ENCODE measurements at regions not wholly inside any gene's neighbourhood (a gene's known extent, or its start where the extent isn't known, plus 50 kb on each side); places are given as distances from the start of the nearest gene placed in this dataset.
A peak's percentile ranks its signal among the peaks of the same experiment; 100 is the strongest.

- Mint-ChIP-seq H3K27ac (no peak overlapping the region), H3K36me3 (ENCODE audit: low read depth) (peaks cover 2% of the 10 kb centered on the region), H3K4me3 (no peak overlapping the region), H3K4me1 (peaks cover 3% of the 10 kb centered on the region), H3K27me3 (peaks cover 4% of the 10 kb centered on the region)
- ATAC-seq (no peak), DNase-seq (no peak)
- peaks cover 2% of the 10 kb centered on the region for H3K9me3 ChIP-seq (ENCODE audit: control insufficient read depth, low read length, poor library complexity, severe bottlenecking)
Observed at GRCh38 chr14:55756078-55756477, 176.1 kb downstream of the KTN1 start.

- ATAC-seq (no peak), DNase-seq (no peak)
- peaks cover 2% of the 10 kb centered on the region for H3K9me3 ChIP-seq (ENCODE audit: control insufficient read depth, low read length, poor library complexity, severe bottlenecking)
- Mint-ChIP-seq H3K27me3 (peaks cover 4% of the 10 kb centered on the region), H3K27ac (no peak overlapping the region), H3K36me3 (ENCODE audit: low read depth) (peaks cover 2% of the 10 kb centered on the region), H3K4me3 (no peak overlapping the region), H3K4me1 (peaks cover 3% of the 10 kb centered on the region)
Observed at GRCh38 chr14:55756557-55756956, 176.6 kb downstream of the KTN1 start.

GRCh38 chr14:55758796-55759195 lies 178.8 kb downstream of the KTN1 start:
- peaks cover 2% of the 10 kb centered on the region for H3K9me3 ChIP-seq (ENCODE audit: control insufficient read depth, low read length, poor library complexity, severe bottlenecking)
- no peak overlapping the region for H3K27ac Mint-ChIP-seq
- no peak for DNase-seq
- ATAC-seq: no peak
- H3K4me3 Mint-ChIP-seq: no peak overlapping the region
- H3K4me1 Mint-ChIP-seq: peaks cover 12% of the 10 kb centered on the region
- H3K27me3 Mint-ChIP-seq: peaks cover 4% of the 10 kb centered on the region
- peaks cover 2% of the 10 kb centered on the region for H3K36me3 Mint-ChIP-seq (ENCODE audit: low read depth)

- H3K27me3 Mint-ChIP-seq: peaks cover 4% of the 10 kb centered on the region
- no peak for DNase-seq
- peaks cover 2% of the 10 kb centered on the region for H3K36me3 Mint-ChIP-seq (ENCODE audit: low read depth)
- peaks cover 12% of the 10 kb centered on the region for H3K4me1 Mint-ChIP-seq
- no peak overlapping the region for H3K4me3 Mint-ChIP-seq
- no peaks in the 10 kb centered on the region for H3K9me3 ChIP-seq (ENCODE audit: control insufficient read depth, low read length, poor library complexity, severe bottlenecking)
- no peak for ATAC-seq
- H3K27ac Mint-ChIP-seq: peak overlapping the region; percentile 8
Observed at GRCh38 chr14:55760789-55761566, 181.0 kb downstream of the KTN1 start.

GRCh38 chr14:55761651-55762050 lies 181.6 kb downstream of the KTN1 start:
- DNase-seq: no peak

GRCh38 chr14:55762595-55763232 lies 182.7 kb downstream of the KTN1 start:
- DNase-seq (peak in 1 of 3 donors; percentile 6), ATAC-seq (peak; percentile 88)
- Mint-ChIP-seq H3K27ac (peak overlapping the region; percentile 82), H3K4me1 (peaks cover 12% of the 10 kb centered on the region), H3K4me3 (peak overlapping the region; percentile 8), H3K27me3 (peaks cover 3% of the 10 kb centered on the region), H3K36me3 (ENCODE audit: low read depth) (peaks cover 2% of the 10 kb centered on the region)
- H3K9me3 ChIP-seq (ENCODE audit: control insufficient read depth, low read length, poor library complexity, severe bottlenecking): no peaks in the 10 kb centered on the region

More at GRCh38 chr14:55761651-55762050, 181.6 kb downstream of the KTN1 start:
- Mint-ChIP-seq H3K27ac (peak overlapping the region; percentile 82), H3K27me3 (peaks cover 4% of the 10 kb centered on the region), H3K36me3 (ENCODE audit: low read depth) (peaks cover 2% of the 10 kb centered on the region), H3K4me1 (peaks cover 12% of the 10 kb centered on the region), H3K4me3 (no peak overlapping the region)
- H3K9me3 ChIP-seq (ENCODE audit: control insufficient read depth, low read length, poor library complexity, severe bottlenecking): no peaks in the 10 kb centered on the region
- ATAC-seq: no peak

GRCh38 chr14:55764784-55765183 lies 184.8 kb downstream of the KTN1 start:
- Mint-ChIP-seq H3K27me3 (no peaks in the 10 kb centered on the region), H3K4me1 (peaks cover 12% of the 10 kb centered on the region), H3K36me3 (ENCODE audit: low read depth) (no peaks in the 10 kb centered on the region), H3K27ac (no peak overlapping the region), H3K4me3 (no peak overlapping the region)
- DNase-seq (no peak), ATAC-seq (no peak)
- H3K9me3 ChIP-seq (ENCODE audit: control insufficient read depth, low read length, poor library complexity, severe bottlenecking): no peaks in the 10 kb centered on the region

DNA sequence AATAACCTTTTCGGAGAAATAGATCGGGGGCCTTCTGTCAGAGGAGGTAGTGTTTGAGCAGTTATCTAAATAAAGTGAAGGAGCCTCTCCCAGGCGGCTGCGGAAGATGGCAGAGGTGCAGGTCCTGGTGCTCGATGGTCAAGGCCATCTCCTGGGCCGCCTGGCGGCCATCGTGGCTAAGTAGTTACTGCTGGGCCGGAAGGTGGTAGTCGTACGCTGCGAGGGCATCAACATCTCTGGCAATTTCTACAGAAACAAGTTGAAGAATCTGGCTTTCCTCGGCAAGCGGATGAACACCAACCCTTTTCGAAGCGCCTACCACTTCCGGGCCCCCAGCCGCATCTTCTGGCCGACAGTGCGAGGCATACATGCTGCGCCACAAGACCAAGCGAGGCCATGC lies 186.1 kb downstream of the KTN1 start:
- Mint-ChIP-seq H3K36me3 (ENCODE audit: low read depth) (peaks cover 2% of the 10 kb centered on the region), H3K4me1 (peaks cover 9% of the 10 kb centered on the region), H3K4me3 (no peak overlapping the region), H3K27me3 (peaks cover 4% of the 10 kb centered on the region), H3K27ac (no peak overlapping the region)
- H3K9me3 ChIP-seq (ENCODE audit: control insufficient read depth, low read length, poor library complexity, severe bottlenecking): no peaks in the 10 kb centered on the region
- DNase-seq (no peak), ATAC-seq (no peak)

DNA sequence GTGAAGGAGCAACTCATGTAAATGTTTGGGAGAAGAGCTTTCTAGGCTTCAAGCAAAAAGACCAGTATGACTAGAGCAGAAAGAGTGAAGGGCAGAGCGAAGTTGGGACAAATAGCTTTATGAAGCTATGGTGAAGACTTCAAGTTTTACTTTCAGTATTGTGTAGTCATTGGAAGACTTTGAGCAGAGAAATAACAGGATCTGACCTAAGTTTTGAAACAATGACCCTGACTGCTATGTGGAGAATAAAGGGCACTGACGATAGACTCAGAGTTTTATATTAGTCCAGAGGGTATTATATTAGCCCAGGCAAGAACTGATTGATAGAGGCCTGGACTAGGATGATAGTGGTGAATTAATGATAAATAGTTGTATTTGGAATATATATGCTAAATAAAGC lies 187.3 kb downstream of the KTN1 start:
- H3K9me3 ChIP-seq (ENCODE audit: control insufficient read depth, low read length, poor library complexity, severe bottlenecking): no peaks in the 10 kb centered on the region
- H3K27ac Mint-ChIP-seq: no peak overlapping the region
- H3K4me1 Mint-ChIP-seq: peaks cover 3% of the 10 kb centered on the region
- H3K27me3 Mint-ChIP-seq: peaks cover 4% of the 10 kb centered on the region
- DNase-seq: no peak
- H3K36me3 Mint-ChIP-seq (ENCODE audit: low read depth): peaks cover 2% of the 10 kb centered on the region
- ATAC-seq: no peak
- no peak overlapping the region for H3K4me3 Mint-ChIP-seq

GRCh38 chr14:55769877-55770276 lies 189.9 kb downstream of the KTN1 start:
- ATAC-seq (no peak), DNase-seq (no peak)
- Mint-ChIP-seq H3K27me3 (peaks cover 10% of the 10 kb centered on the region), H3K27ac (no peak overlapping the region), H3K36me3 (ENCODE audit: low read depth) (peaks cover 2% of the 10 kb centered on the region), H3K4me1 (no peaks in the 10 kb centered on the region), H3K4me3 (no peak overlapping the region)
- no peaks in the 10 kb centered on the region for H3K9me3 ChIP-seq (ENCODE audit: control insufficient read depth, low read length, poor library complexity, severe bottlenecking)

GRCh38 chr14:55771242-55771981 lies 191.4 kb downstream of the KTN1 start:
- Mint-ChIP-seq H3K4me3 (no peak overlapping the region), H3K27me3 (peaks cover 10% of the 10 kb centered on the region), H3K4me1 (no peaks in the 10 kb centered on the region), H3K36me3 (ENCODE audit: low read depth) (peaks cover 2% of the 10 kb centered on the region), H3K27ac (no peak overlapping the region)
- H3K9me3 ChIP-seq (ENCODE audit: control insufficient read depth, low read length, poor library complexity, severe bottlenecking): no peaks in the 10 kb centered on the region
- DNase-seq (no peak), ATAC-seq (no peak)

- H3K4me3 Mint-ChIP-seq: no peak overlapping the region
Observed at GRCh38 chr14:55772486-55772885, 192.5 kb downstream of the KTN1 start.

DNA sequence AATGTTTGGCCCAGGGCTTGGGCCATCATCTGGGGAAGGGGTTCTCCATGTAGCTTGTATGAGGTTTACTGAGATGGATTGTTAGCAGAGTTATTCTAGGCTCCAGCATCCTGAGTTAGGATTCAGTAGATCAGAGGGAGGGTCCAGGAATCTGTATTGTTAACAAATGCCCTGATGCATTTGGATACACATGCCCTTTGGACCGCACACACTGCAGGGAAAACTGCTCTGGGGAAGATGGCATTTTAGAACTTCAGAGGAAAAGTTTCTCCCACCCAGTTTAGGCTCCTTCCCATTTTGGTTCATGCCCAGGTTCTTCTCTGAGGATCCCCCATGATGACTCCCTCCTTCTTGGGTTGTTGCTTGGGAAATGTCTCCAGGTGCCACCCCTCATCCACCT lies 193.3 kb downstream of the KTN1 start:
- Mint-ChIP-seq H3K4me1 (no peaks in the 10 kb centered on the region), H3K4me3 (no peak overlapping the region), H3K36me3 (ENCODE audit: low read depth) (peaks cover 2% of the 10 kb centered on the region), H3K27me3 (peaks cover 10% of the 10 kb centered on the region), H3K27ac (no peak overlapping the region)
- H3K9me3 ChIP-seq (ENCODE audit: control insufficient read depth, low read length, poor library complexity, severe bottlenecking): no peaks in the 10 kb centered on the region
- ATAC-seq (no peak), DNase-seq (no peak)

More at GRCh38 chr14:55772486-55772885, 192.5 kb downstream of the KTN1 start:
- H3K9me3 ChIP-seq (ENCODE audit: control insufficient read depth, low read length, poor library complexity, severe bottlenecking): no peaks in the 10 kb centered on the region
- DNase-seq: no peak
- Mint-ChIP-seq H3K27me3 (peaks cover 10% of the 10 kb centered on the region), H3K36me3 (ENCODE audit: low read depth) (peaks cover 2% of the 10 kb centered on the region), H3K27ac (no peak overlapping the region), H3K4me1 (no peaks in the 10 kb centered on the region)
- no peak for ATAC-seq
